HCT116 (cell line): ENCODE measurements at regions not wholly inside any gene's neighbourhood (a gene's known extent, or its start where the extent isn't known, plus 50 kb on each side); places are given as distances from the start of the nearest gene placed in this dataset.

Experiments
- ELF1 ChIP-seq: IDR thresholded peaks from 2 replicates; pipeline ENCODE4 v1.6.1; 2012; ENCODE audit warnings: low read depth, borderline replicate concordance
- EZH2 ChIP-seq: fragments of 200-600 bp; sonication (generic); IDR thresholded peaks from 2 replicates; pipeline ENCODE4 v1.6.1; 2017; ENCODE audit warnings: antibody characterized with exemption, mixed run types
- EZH2phosphoT487 ChIP-seq: fragments of 200-600 bp; IDR thresholded peaks from 2 replicates; pipeline ENCODE4 v1.6.1; 2018; ENCODE audit warnings: antibody characterized with exemption, borderline replicate concordance
- POLR2A ChIP-seq: IDR thresholded peaks from 2 replicates; pipeline ENCODE4 v1.7.0; 2011; ENCODE audit warnings: borderline replicate concordance; ENCODE audit not compliant: insufficient read depth, insufficient read length; ENCODE audit errors: extremely low read depth
- POLR2AphosphoS5 ChIP-seq: IDR thresholded peaks from 2 replicates; pipeline ENCODE4 v1.6.1; 2011; ENCODE audit warnings: mild to moderate bottlenecking, low read depth, low read length, moderate library complexity
- SIN3A ChIP-seq: IDR thresholded peaks from 2 replicates; pipeline ENCODE4 v1.6.1; 2012; ENCODE audit warnings: low read depth
- SP1 ChIP-seq: IDR thresholded peaks from 2 replicates; pipeline ENCODE4 v1.6.1; 2012; ENCODE audit warnings: low read depth
- SRF ChIP-seq: IDR thresholded peaks from 2 replicates; pipeline ENCODE4 v1.6.1; 2012; ENCODE audit warnings: low read depth
- TCF7L2 ChIP-seq: IDR thresholded peaks from 2 replicates; pipeline ENCODE4 v1.7.0; 2011; ENCODE audit warnings: borderline replicate concordance, inconsistent platforms; ENCODE audit not compliant: insufficient read depth, insufficient read length; ENCODE audit errors: extremely low read depth
- YY1 ChIP-seq: IDR thresholded peaks from 2 replicates; pipeline ENCODE4 v1.6.1; 2011; ENCODE audit warnings: low read length, low read depth, moderate library complexity, mild to moderate bottlenecking; ENCODE audit not compliant: insufficient replicate concordance; ENCODE audit errors: extremely low read depth
- ZNF274 ChIP-seq: fragments of 200-500 bp; sonication (Bioruptor generic); IDR thresholded peaks from 2 replicates; pipeline ENCODE4 v1.6.1; 2014; ENCODE audit warnings: mild to moderate bottlenecking, low read depth, low read length, inconsistent platforms
- TF ChIP-seq, protein P1 (sequence below), 3 experiments: fragments of 200-600 bp in 1 of 3; sonication (generic) in 1 of 3; IDR thresholded peaks in 2 of 3; conservative IDR thresholded peaks in 1 of 3; 2 replicates each; pipeline ENCODE4 v1.5.1; 2012 to 2017; ENCODE audit warnings: low read depth in 2 of 3, low read length in 2 of 3, antibody characterized with exemption in 1 of 3, borderline replicate concordance in 1 of 3, control low read depth in 1 of 3, mild to moderate bottlenecking in 1 of 3, mixed read lengths in 1 of 3, mixed run types in 1 of 3, moderate library complexity in 1 of 3; ENCODE audit not compliant: insufficient read depth in 1 of 3
- TF ChIP-seq, protein P2 (sequence below): IDR thresholded peaks from 2 replicates; pipeline ENCODE4 v1.6.1; 2012; ENCODE audit warnings: low read depth
- TF ChIP-seq, protein P3 (sequence below): IDR thresholded peaks from 2 replicates; pipeline ENCODE4 v1.6.1; 2012

DNA sequence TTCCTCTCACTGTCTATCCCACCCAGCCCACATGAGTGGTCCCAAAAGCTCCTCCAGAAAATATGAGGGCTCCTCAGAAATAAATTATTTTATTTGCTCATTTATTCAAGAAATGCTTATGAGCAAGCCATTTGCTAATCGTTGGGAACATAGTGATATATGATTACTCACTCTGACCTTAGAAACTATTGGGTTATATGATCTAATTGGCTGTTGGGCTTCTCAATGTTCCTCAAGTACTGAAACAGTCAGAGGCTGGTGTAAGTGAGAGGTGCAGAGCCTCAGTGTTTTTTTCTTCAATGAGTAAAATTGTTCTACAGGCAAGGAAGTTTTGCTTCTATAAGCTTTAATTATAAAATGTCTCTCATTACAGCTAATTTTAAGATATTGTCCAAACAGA is 893.8 kb upstream of the INTU start:
- TF ChIP-seq EZH2phosphoT487, result no peak
- no peak for TF ChIP-seq ZNF274
- TF ChIP-seq TCF7L2, result no peak
- TF ChIP-seq, protein P1, sequence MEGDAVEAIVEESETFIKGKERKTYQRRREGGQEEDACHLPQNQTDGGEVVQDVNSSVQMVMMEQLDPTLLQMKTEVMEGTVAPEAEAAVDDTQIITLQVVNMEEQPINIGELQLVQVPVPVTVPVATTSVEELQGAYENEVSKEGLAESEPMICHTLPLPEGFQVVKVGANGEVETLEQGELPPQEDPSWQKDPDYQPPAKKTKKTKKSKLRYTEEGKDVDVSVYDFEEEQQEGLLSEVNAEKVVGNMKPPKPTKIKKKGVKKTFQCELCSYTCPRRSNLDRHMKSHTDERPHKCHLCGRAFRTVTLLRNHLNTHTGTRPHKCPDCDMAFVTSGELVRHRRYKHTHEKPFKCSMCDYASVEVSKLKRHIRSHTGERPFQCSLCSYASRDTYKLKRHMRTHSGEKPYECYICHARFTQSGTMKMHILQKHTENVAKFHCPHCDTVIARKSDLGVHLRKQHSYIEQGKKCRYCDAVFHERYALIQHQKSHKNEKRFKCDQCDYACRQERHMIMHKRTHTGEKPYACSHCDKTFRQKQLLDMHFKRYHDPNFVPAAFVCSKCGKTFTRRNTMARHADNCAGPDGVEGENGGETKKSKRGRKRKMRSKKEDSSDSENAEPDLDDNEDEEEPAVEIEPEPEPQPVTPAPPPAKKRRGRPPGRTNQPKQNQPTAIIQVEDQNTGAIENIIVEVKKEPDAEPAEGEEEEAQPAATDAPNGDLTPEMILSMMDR (IDR thresholded peaks at IDR 0.05 in 2 of 3, conservative IDR thresholded peaks at IDR 0.05 in 1 of 3; ENCODE audit: borderline replicate concordance in 1 of 3, insufficient read depth in 1 of 3, low read depth in 2 of 3, low read length in 2 of 3), result no peak
- TF ChIP-seq SRF, result no peak
- TF ChIP-seq, protein P2, sequence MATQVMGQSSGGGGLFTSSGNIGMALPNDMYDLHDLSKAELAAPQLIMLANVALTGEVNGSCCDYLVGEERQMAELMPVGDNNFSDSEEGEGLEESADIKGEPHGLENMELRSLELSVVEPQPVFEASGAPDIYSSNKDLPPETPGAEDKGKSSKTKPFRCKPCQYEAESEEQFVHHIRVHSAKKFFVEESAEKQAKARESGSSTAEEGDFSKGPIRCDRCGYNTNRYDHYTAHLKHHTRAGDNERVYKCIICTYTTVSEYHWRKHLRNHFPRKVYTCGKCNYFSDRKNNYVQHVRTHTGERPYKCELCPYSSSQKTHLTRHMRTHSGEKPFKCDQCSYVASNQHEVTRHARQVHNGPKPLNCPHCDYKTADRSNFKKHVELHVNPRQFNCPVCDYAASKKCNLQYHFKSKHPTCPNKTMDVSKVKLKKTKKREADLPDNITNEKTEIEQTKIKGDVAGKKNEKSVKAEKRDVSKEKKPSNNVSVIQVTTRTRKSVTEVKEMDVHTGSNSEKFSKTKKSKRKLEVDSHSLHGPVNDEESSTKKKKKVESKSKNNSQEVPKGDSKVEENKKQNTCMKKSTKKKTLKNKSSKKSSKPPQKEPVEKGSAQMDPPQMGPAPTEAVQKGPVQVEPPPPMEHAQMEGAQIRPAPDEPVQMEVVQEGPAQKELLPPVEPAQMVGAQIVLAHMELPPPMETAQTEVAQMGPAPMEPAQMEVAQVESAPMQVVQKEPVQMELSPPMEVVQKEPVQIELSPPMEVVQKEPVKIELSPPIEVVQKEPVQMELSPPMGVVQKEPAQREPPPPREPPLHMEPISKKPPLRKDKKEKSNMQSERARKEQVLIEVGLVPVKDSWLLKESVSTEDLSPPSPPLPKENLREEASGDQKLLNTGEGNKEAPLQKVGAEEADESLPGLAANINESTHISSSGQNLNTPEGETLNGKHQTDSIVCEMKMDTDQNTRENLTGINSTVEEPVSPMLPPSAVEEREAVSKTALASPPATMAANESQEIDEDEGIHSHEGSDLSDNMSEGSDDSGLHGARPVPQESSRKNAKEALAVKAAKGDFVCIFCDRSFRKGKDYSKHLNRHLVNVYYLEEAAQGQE, result no peak
- no peak for TF ChIP-seq POLR2A
- no peak for TF ChIP-seq SP1
- TF ChIP-seq SIN3A, result no peak
- TF ChIP-seq YY1, result no peak
- no peak for TF ChIP-seq EZH2
- no peak for TF ChIP-seq ELF1
- no peak for TF ChIP-seq POLR2AphosphoS5
- TF ChIP-seq, protein P3, sequence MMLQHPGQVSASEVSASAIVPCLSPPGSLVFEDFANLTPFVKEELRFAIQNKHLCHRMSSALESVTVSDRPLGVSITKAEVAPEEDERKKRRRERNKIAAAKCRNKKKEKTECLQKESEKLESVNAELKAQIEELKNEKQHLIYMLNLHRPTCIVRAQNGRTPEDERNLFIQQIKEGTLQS, result no peak
